ENCODE measurements at regions not wholly inside any gene's neighbourhood (a gene's known extent, or its start where the extent isn't known, plus 50 kb on each side); places are given as distances from the start of the nearest gene placed in this dataset.

DNA sequence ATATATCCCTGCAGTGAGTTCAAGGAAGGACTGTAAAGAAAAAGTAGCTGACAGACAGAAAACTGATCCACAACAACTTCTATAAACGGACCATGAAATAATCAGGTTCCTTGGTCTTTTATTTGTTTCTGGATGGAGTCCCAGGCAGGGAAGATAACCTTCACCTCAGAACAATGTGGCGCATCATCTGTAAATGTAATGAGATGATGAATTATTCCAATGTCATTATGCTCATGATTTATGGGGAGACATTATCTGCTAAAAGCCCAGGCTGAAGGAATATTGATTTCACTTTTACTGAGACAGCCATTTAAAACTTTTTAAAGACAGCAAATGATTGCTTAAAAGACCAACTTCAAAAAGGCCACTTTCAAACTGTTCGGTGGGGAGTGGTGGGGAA, 354.9 kb upstream of the ADAMTS9 start:
- TF ChIP-seq, protein P1, sequence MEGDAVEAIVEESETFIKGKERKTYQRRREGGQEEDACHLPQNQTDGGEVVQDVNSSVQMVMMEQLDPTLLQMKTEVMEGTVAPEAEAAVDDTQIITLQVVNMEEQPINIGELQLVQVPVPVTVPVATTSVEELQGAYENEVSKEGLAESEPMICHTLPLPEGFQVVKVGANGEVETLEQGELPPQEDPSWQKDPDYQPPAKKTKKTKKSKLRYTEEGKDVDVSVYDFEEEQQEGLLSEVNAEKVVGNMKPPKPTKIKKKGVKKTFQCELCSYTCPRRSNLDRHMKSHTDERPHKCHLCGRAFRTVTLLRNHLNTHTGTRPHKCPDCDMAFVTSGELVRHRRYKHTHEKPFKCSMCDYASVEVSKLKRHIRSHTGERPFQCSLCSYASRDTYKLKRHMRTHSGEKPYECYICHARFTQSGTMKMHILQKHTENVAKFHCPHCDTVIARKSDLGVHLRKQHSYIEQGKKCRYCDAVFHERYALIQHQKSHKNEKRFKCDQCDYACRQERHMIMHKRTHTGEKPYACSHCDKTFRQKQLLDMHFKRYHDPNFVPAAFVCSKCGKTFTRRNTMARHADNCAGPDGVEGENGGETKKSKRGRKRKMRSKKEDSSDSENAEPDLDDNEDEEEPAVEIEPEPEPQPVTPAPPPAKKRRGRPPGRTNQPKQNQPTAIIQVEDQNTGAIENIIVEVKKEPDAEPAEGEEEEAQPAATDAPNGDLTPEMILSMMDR (IDR thresholded peaks at IDR 0.05; ENCODE audit: low read depth) = no peak

DNA sequence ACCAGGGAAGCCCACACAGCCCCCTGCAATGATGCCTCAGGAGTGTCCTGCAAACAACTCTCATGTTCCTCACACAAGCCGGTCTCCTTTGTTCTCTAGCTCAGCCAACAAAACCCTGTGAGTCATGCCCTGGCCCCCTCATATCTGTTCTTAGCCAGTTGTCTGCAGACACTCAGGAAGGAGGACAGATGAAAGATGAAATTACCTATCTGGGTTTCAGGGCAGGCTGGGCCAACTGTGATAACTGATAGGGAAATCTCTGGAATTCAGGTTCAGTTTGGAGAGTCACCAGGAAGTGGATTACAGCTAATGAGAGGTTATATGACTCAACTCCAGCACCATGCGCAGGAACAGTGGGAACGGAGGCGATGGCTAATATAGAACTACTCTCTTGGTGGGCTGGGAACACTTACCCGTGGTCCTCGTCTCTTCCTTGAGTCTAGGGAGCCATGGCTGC, 352.0 kb upstream of the ADAMTS9 start:
- TF ChIP-seq, protein P1 (IDR thresholded peaks at IDR 0.05; ENCODE audit: low read depth) = no peak

DNA sequence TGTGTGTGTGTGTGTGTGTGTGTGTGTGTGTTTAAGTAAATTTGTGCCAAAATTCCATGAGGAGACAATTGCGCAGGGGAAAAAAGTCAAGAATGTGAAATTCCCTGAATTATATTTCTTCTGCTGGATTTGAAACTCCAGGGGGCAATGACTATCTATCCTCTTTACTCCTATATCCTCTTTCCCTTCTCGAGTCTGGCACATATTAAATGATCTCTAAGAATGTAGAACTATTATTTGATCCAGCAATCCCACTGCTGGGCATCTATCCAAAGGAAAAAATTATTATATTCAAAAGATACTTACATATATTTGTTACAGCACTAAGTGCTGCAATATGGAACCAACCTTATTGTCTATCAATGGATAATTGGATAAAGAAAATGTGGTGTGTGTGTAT, 350.1 kb upstream of the ADAMTS9 start:
- TF ChIP-seq, protein P1 (IDR thresholded peaks at IDR 0.05; ENCODE audit: low read depth) = no peak

DNA sequence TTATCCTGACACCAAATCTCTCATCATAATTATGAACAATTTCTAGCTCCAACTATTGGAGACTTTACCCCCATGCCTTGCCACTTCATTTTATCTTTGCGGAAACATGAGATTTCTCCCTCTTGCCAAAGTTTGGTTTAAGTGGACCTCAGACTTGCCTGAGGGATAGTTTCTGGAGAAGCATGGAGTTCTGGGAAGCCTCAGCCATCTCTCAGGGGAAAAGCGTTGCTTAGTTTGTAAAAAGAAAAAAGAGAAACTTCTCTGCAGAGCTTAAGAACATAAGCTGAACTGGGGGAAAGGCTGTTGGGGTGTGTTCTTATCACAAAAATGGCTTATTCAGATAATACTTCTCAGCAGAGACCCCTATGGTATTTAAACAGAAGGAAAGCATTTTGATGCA, 347.4 kb upstream of the ADAMTS9 start:
- TF ChIP-seq, protein P1 (IDR thresholded peaks at IDR 0.05; ENCODE audit: low read depth) = no peak

DNA sequence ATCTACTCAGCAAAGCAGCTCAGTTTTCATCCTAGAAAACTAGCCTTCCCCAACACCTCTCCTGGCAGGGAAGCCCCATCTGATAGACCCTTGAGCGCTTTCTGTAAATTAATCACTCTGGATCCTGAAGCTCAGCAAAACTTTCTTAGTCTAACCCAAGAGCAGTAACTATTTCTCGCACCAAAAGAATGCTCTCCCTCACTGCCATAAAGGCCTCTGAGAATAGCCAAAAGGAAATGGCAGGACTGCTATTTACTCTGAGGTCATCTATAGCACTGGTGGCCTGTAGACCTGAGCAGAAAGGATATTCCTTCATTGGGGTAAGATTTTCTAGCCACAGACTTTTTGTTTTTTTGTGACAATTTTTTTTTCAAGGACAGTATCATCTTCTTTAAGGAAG, 345.8 kb upstream of the ADAMTS9 start:
- TF ChIP-seq, protein P1 (IDR thresholded peaks at IDR 0.05; ENCODE audit: low read depth) = no peak

DNA sequence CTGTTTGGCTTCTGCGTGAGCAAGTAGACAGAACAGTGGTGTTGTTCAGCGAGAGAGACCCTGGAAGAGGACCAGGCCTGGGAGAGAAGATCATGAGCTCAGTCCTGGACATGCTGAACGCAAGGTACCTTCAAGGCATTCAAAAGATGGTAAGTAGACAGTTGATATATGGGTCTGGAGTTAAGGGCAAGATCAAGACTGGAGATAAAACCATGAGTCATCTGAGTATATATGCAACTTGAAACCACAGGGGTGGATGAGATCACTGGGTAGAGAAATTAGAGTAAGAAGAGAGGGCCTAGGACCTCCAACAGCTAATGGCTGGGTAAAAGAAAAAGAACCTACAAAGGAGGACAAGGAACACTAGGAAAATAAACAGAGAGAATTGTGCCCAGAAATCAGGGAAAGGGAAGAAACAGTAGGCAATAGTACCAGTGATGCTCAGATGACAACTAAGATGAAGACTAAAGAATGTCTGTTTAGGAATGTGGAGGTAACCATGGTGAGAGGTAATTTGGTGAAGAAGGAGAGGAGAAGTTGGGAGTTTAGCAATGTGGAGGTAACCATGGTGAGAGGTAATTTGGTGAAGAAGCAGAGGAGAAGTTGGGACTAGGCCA, 343.2 kb upstream of the ADAMTS9 start:
- TF ChIP-seq, protein P1 (IDR thresholded peaks at IDR 0.05; ENCODE audit: low read depth) = no peak

DNA sequence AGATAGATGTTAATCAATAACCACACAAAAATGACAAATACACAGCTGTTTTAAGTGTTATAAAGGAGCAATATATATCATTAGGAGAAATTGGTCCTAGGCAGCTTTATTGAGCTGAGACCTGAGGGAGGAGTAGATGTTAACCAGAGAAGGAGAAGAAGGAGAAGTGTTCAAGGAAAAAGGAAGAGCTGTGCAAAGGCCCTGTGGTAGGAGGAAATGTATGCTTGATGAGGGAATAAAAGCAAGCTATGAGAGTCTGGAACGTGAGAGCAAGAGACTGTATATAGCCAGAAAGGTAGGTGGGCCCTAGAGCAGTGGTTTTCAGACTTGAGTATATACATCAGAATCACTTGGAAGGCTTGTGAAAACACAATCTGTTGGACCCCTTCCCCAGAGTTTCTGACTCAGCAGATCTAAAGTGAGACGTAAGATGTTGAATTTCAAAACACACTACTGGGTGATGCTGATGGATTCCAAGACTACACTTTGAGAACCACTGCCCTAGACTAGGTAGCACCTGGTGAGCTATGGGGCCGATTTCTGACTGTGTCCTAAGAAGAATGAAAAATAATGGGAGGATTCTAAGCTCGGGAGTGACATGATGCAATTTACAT, 342.3 kb upstream of the ADAMTS9 start:
- TF ChIP-seq, protein P1 (IDR thresholded peaks at IDR 0.05; ENCODE audit: low read depth) = no peak

Measured in subcutaneous adipose tissue (tissue), 1 donor.